Glomerular visceral epithelial cell (primary cell): ENCODE measurements at regions not wholly inside any gene's neighbourhood (a gene's known extent, or its start where the extent isn't known, plus 50 kb on each side); places are given as distances from the start of the nearest gene placed in this dataset.

Source experiments
- DNase-seq: peaks from one replicate; pipeline ENCODE4 v3.0.0-alpha.2; 2016; ENCODE audit errors: extremely low spot score

DNA sequence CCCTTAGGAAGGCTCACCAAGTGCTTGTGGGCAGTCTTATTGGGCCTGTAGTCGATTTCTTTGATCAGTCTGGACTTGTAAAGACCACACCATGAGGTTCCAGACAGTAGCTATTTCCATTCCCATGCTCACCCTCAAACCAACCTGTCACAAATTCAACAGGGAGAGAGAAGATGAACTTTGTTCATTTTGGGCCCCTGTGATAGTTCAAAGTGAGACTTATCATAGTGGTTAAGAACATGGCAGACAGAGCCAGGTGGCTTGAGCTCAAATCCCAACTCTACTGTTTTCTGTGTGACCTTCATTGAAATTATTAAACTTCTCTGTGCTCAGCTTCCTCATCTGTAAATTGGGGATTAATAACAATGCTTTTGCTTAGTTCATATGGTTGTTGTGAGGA, 53.9 kb upstream of the CTLA4 start:
- DNase-seq = no peak

DNA sequence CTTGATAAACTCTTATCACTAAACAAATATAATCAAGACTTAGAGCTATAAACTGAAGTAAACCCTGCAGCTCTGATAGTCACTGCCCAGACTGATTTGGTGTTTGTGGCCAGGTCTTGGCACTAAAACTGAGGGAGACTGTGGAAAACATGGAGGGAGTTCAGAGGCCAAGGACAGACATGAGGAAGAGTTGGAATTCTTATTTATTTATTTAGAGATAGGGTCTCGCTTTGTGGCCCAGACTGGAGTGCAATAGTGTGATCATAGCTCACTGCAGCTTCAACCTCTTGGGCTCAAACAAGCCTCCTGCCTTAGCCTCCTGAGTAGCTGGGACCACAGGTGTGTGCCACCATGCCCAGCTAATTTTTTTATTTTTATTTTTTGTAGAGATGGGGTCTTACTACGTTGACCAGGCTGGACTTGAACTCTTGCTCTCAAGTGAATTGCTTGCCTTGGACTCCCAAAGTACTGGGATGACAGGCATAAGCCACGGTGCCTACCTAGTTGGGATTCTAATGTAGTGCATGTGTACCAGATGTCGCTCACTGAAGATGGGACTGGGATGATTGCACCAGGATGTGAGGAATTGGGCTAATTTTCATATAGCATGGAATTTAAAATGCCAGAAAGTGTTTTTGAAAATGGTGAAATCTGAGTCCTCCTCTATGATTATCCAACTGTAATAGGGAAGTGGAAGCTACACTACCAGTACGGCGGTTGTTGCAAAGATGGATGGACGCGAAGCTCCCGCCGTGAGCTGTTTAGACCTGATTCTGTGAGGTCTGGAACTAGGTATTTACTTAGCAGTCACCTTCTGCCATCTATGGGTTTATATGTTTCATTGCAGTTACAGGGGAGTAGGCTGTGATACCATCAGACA, 52.7 kb upstream of the CTLA4 start:
- peak; percentile 78 for DNase-seq

DNA sequence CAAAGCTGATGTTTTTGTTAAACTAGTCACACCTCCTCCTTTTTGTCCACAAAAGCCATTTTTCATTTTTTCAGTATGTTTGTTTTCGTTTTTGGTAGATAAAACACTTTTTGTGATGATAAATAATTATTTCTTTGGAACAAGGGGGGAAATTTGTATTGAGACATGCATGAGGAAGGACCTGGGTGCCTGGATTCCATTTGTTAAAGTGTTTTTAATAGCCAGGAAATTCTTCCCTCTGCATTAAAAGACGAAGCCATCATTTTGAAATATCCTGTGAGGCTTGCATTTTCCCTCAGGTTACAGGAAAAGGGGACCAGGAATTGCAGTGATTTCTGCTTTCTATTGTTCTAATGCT, 52.1 kb upstream of the CTLA4 start:
- DNase-seq = no peak

DNA sequence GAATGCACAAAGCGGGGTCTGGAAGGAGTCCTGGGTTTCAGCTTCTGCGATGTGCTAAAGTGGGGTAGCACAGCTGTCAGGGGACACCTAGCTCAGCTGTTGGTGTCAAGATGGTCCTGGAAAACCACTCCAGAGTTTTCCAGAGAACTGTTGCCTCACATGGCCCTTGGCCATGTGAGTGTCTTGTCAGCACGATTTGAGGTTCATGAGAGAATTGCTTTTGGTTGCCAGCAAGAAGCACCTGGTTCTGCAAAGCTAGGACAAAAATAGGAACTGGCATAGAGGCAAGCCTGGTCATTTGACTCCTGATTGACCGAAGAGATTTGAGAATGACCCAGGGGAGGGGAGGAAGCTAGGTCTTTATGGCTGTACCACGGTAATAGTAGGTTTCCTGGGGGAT, 50.4 kb upstream of the CTLA4 start:
- DNase-seq = no peak
